22Rv1 (cell line): ENCODE measurements at regions not wholly inside any gene's neighbourhood (a gene's known extent, or its start where the extent isn't known, plus 50 kb on each side); places are given as distances from the start of the nearest gene placed in this dataset.

Experiments
- H3K27ac ChIP-seq: fragments of 450-650 bp; 2 replicates; pipeline ENCODE4 v1.5.1; 2017
- ZFX ChIP-seq: fragments of 450-650 bp; IDR thresholded peaks from 2 replicates; pipeline ENCODE4 v1.6.1; 2017; ENCODE audit warnings: antibody characterized with exemption, borderline replicate concordance
- TF ChIP-seq, protein P1 (sequence below): fragments of 450-650 bp; IDR thresholded peaks from 2 replicates; pipeline ENCODE4 v1.5.1; 2017; ENCODE audit warnings: mild to moderate bottlenecking

- TF ChIP-seq, protein P1, sequence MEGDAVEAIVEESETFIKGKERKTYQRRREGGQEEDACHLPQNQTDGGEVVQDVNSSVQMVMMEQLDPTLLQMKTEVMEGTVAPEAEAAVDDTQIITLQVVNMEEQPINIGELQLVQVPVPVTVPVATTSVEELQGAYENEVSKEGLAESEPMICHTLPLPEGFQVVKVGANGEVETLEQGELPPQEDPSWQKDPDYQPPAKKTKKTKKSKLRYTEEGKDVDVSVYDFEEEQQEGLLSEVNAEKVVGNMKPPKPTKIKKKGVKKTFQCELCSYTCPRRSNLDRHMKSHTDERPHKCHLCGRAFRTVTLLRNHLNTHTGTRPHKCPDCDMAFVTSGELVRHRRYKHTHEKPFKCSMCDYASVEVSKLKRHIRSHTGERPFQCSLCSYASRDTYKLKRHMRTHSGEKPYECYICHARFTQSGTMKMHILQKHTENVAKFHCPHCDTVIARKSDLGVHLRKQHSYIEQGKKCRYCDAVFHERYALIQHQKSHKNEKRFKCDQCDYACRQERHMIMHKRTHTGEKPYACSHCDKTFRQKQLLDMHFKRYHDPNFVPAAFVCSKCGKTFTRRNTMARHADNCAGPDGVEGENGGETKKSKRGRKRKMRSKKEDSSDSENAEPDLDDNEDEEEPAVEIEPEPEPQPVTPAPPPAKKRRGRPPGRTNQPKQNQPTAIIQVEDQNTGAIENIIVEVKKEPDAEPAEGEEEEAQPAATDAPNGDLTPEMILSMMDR: no peak
- TF ChIP-seq ZFX: no peak
- no peak overlapping the region for H3K27ac ChIP-seq
Observed at GRCh38 chrX:40346379-40346778, 234.4 kb upstream of the ATP6AP2 start.

GRCh38 chrX:40343319-40343718 is 237.5 kb upstream of the ATP6AP2 start:
- TF ChIP-seq, protein P1: no peak
- TF ChIP-seq ZFX: no peak
- H3K27ac ChIP-seq: no peak overlapping the region

GRCh38 chrX:40340116-40340515 is 240.7 kb upstream of the ATP6AP2 start:
- no peak overlapping the region for H3K27ac ChIP-seq
- no peak for TF ChIP-seq ZFX
- TF ChIP-seq, protein P1: no peak

DNA sequence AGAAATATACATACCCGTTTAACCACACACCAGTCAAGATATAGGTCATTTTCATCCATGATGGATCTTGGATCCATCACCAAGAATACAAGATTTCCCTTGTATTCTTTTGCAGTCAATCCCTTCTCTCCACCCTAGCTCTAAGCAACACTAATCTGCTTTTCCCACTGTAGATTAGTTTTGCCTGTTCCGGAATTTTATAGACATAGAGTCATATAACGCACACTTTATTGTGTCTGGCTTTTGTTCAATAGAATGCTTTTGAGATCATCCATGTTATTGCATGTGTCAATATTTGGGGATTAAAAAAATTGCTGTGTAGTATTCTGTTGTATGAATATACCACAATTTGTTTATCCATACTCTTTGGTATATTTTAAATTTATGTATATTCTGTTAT is 235.6 kb upstream of the BCOR start:
- H3K27ac ChIP-seq: no peak overlapping the region
- TF ChIP-seq ZFX: no peak
- TF ChIP-seq, protein P1: no peak

GRCh38 chrX:40331762-40332161 is 234.0 kb upstream of the BCOR start:
- no peak for TF ChIP-seq ZFX
- TF ChIP-seq, protein P1: no peak
- H3K27ac ChIP-seq: no peak overlapping the region

GRCh38 chrX:40331353-40331752 is 233.6 kb upstream of the BCOR start:
- TF ChIP-seq, protein P1: no peak
- no peak for TF ChIP-seq ZFX
- H3K27ac ChIP-seq: no peak overlapping the region

DNA sequence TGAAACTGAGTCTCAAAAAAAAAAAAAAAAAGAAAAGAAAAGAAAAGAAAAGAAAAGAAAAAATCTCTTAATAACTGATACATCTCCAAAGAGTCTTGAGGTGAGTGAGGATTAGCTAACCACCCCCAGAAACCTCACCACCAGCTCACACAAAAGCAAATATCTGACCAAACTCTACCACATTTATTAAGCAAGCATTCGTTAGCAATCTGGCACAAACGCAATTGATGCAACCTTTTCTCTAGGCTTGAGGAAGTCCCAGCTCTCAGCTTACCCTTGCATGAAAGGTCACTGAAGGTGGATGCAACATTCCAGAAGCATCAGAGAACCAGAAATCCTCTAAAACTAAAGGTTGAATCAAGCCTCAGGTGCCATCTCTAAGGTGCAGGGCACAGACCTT is 231.9 kb upstream of the BCOR start:
- H3K27ac ChIP-seq: no peak overlapping the region
- no peak for TF ChIP-seq ZFX
- TF ChIP-seq, protein P1: no peak
